A673 (cell line): ENCODE measurements at regions not wholly inside any gene's neighbourhood (a gene's known extent, or its start where the extent isn't known, plus 50 kb on each side); places are given as distances from the start of the nearest gene placed in this dataset.

ENCODE experiments used
- BruUV-seq: library from RNA; stranded (reverse); fragments of 400-500 nt; replicated peaks from 2 replicates; lab custom pipeline; 2021; lab: Mats Ljungman, UMichigan
- CTCF ChIA-PET: fragments of 300-600 bp; sonication (Branson Sonifier 250); formaldehyde crosslinking; loops from one replicate; lab custom pipeline; 2022; ENCODE audit warnings: antibody characterized with exemption; lab: Charles Lee
- POLR2A ChIA-PET: fragments of 300-600 bp; sonication (Branson Sonifier 250); formaldehyde crosslinking; loops from one replicate; lab custom pipeline; 2022; ENCODE audit warnings: antibody characterized with exemption; ENCODE audit not compliant: low non-redundant PET; lab: Charles Lee
- DNase-seq: peaks from one replicate; pipeline ENCODE4 v3.0.0-alpha.2; 2015; ENCODE audit warnings: low spot score
- H3K27ac ChIP-seq: fragments of 200-600 bp; sonication (generic); 2 replicates; pipeline ENCODE4 v1.5.1; 2016; ENCODE audit warnings: mixed run types, low read depth, mild to moderate bottlenecking, mixed read lengths, antibody characterized with exemption, low read length; ENCODE audit not compliant: poor library complexity, severe bottlenecking
- H3K27me3 ChIP-seq: fragments of 200-600 bp; sonication (generic); replicated peaks from 2 replicates; pipeline ENCODE4 v1.6.1; 2017; ENCODE audit warnings: mixed run types, low read depth, mild to moderate bottlenecking, mixed read lengths, antibody characterized with exemption, low read length; ENCODE audit not compliant: insufficient read depth, poor library complexity
- H3K36me3 ChIP-seq: fragments of 200-600 bp; sonication (generic); 2 replicates; pipeline ENCODE4 v1.6.1; 2016; ENCODE audit warnings: mixed run types, mild to moderate bottlenecking, mixed read lengths, antibody characterized with exemption, low read length; ENCODE audit not compliant: insufficient read depth, poor library complexity, severe bottlenecking
- H3K4me1 ChIP-seq: fragments of 200-600 bp; sonication (generic); 2 replicates; pipeline ENCODE4 v1.6.1; 2017; ENCODE audit warnings: mixed run types, mild to moderate bottlenecking, mixed read lengths, antibody characterized with exemption, low read length; ENCODE audit not compliant: insufficient read depth, poor library complexity, severe bottlenecking
- H3K4me3 ChIP-seq: fragments of 200-600 bp; sonication (generic); 2 replicates; pipeline ENCODE4 v1.5.1; 2016; ENCODE audit warnings: low read depth, mixed run types, mild to moderate bottlenecking, mixed read lengths, low read length; ENCODE audit not compliant: poor library complexity, severe bottlenecking
- H3K9me3 ChIP-seq: fragments of 200-600 bp; sonication (generic); 2 replicates; pipeline ENCODE4 v1.6.1; 2016; ENCODE audit warnings: mixed run types, low read depth, mild to moderate bottlenecking, mixed read lengths, antibody characterized with exemption, low read length; ENCODE audit not compliant: poor library complexity, severe bottlenecking
- EZH2 ChIP-seq: fragments of 200-600 bp; sonication (generic); IDR thresholded peaks from 2 replicates; pipeline ENCODE4 v1.6.1; 2017; ENCODE audit warnings: borderline replicate concordance, low read depth, mild to moderate bottlenecking, mixed read lengths, antibody characterized with exemption, low read length; ENCODE audit not compliant: poor library complexity, severe bottlenecking
- intact Hi-C: fragments of 100-400 bp; cut with micrococcal nuclease; formaldehyde crosslinking; loops from one replicate; pipeline ENCODE4 v1.10.0; 2022; ENCODE audit not compliant: unreplicated experiment
- TF ChIP-seq, protein P1 (sequence below): fragments of 300-800, 200-600 bp; sonication (generic); conservative IDR thresholded peaks from 2 replicates; pipeline ENCODE4 v1.5.1; 2017; ENCODE audit warnings: low read depth, mild to moderate bottlenecking, antibody characterized with exemption, low read length, moderate library complexity, mixed read lengths

- CTCF ChIA-PET, result no interaction called here
- Histone ChIP-seq H3K4me3 (no peak overlapping the region), H3K4me1 (peaks cover 2% of the 10 kb centered on the region), H3K27ac (no peak overlapping the region), H3K27me3 (no peaks in the 10 kb centered on the region), H3K36me3 (no peaks in the 10 kb centered on the region), H3K9me3 (peaks cover 17% of the 10 kb centered on the region)
- intact Hi-C loops, result no loop called here
- POLR2A ChIA-PET, result no interaction called here
- no peak for DNase-seq
- TF ChIP-seq, protein P1, sequence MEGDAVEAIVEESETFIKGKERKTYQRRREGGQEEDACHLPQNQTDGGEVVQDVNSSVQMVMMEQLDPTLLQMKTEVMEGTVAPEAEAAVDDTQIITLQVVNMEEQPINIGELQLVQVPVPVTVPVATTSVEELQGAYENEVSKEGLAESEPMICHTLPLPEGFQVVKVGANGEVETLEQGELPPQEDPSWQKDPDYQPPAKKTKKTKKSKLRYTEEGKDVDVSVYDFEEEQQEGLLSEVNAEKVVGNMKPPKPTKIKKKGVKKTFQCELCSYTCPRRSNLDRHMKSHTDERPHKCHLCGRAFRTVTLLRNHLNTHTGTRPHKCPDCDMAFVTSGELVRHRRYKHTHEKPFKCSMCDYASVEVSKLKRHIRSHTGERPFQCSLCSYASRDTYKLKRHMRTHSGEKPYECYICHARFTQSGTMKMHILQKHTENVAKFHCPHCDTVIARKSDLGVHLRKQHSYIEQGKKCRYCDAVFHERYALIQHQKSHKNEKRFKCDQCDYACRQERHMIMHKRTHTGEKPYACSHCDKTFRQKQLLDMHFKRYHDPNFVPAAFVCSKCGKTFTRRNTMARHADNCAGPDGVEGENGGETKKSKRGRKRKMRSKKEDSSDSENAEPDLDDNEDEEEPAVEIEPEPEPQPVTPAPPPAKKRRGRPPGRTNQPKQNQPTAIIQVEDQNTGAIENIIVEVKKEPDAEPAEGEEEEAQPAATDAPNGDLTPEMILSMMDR, result no peak
- no peak for TF ChIP-seq EZH2
- no TSS peak for BruUV-seq
Measured at GRCh38 chr9:108662956-108663355, 192.8 kb downstream of the ACTL7B start.

DNA sequence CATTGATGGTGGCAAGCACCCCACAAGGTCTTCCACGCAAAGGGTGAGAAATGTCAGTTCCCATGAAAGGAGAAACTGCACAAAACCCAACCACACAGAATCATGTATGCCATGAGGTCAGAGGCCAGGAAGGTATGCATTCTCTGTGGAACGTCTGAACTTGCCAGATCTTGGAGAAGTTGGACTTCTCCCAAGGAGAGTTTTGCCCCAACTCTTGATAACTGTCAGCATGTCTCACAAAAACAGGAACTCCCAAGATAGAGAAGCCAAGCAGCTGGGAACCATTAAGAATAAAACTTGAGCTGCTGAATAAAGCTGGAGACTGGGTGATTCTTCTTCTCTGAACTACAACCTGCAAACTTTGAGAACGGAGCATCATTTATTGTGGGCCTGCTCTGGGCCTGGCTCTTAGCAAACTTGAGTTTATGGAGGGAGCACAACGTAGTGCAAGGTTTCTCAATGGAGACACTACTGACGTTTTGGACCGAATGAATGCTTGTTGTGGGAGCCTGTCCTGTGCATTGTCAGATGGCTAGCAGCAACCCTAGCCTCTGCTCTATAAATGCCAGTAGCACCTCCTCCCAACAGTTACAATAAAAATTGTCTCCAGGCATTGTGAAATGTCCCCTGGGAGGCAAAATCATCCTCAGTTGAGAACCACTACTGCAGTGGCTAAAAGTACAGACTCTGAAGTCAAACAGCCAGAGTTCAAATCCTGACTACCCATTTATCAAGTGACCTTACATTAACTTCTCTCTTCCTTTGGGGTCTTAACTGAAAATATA, 193.5 kb downstream of the ACTL7B start:
- no peaks in the 10 kb centered on the region for H3K27me3 ChIP-seq
- CTCF ChIA-PET, result no interaction called here
- intact Hi-C loops, result no loop called here
- peaks cover 2% of the 10 kb centered on the region for H3K4me1 ChIP-seq
- POLR2A ChIA-PET, result no interaction called here
- H3K9me3 ChIP-seq, result peaks cover 17% of the 10 kb centered on the region
- BruUV-seq, result no TSS peak
- H3K4me3 ChIP-seq, result no peak overlapping the region
- no peak overlapping the region for H3K27ac ChIP-seq
- no peak for DNase-seq
- no peaks in the 10 kb centered on the region for H3K36me3 ChIP-seq
- no peak for TF ChIP-seq EZH2
- TF ChIP-seq, protein P1, result no peak

GRCh38 chr9:108656566-108656965, 199.2 kb downstream of the ACTL7B start:
- DNase-seq, result no peak
- H3K4me3 ChIP-seq, result no peak overlapping the region
- H3K27ac ChIP-seq, result no peak overlapping the region
- no peaks in the 10 kb centered on the region for H3K4me1 ChIP-seq
- intact Hi-C loops, result no loop called here
- POLR2A ChIA-PET, result no interaction called here
- CTCF ChIA-PET, result no interaction called here
- no peaks in the 10 kb centered on the region for H3K36me3 ChIP-seq
- no TSS peak for BruUV-seq
- no peak for TF ChIP-seq EZH2
- TF ChIP-seq, protein P1, result no peak
- no peaks in the 10 kb centered on the region for H3K27me3 ChIP-seq
- peaks cover 17% of the 10 kb centered on the region for H3K9me3 ChIP-seq
